HepG2 (cell line): ENCODE measurements at regions not wholly inside any gene's neighbourhood (a gene's known extent, or its start where the extent isn't known, plus 50 kb on each side); places are given as distances from the start of the nearest gene placed in this dataset.

Experiments
- CHD2 ChIP-seq: IDR thresholded peaks from 2 replicates; pipeline ENCODE4 v1.6.1; 2011; ENCODE audit warnings: low read depth, low read length, improper control_type of control experiment
- GTF3A ChIP-seq: sonication (generic); formaldehyde crosslinking; conservative IDR thresholded peaks from 2 replicates; pipeline ENCODE4 v1.4.0; 2020; ENCODE audit warnings: mild to moderate bottlenecking, missing genetic modification reagents
- MTA3 ChIP-seq: sonication (generic); formaldehyde crosslinking; IDR thresholded peaks from 2 replicates; pipeline ENCODE4 v1.4.0; 2020; ENCODE audit warnings: missing genetic modification reagents
- MXI1 ChIP-seq: IDR thresholded peaks from 3 replicates; pipeline ENCODE4 v1.6.1; 2012; ENCODE audit warnings: low read depth, low read length, inconsistent platforms, borderline replicate concordance
- NFE2 ChIP-seq: sonication (generic); formaldehyde crosslinking; IDR thresholded peaks from 2 replicates; pipeline ENCODE4 v1.4.0; 2020; ENCODE audit warnings: missing genetic modification reagents
- RFXANK ChIP-seq: IDR thresholded peaks from 2 replicates; pipeline ENCODE4 v1.6.1; 2016
- SIX4 ChIP-seq: sonication (generic); formaldehyde crosslinking; IDR thresholded peaks from 2 replicates; pipeline ENCODE4 v1.4.0; 2020; ENCODE audit warnings: missing genetic modification reagents
- SRY ChIP-seq: sonication (generic); formaldehyde crosslinking; IDR thresholded peaks from 2 replicates; pipeline ENCODE4 v1.8.0; 2022; ENCODE audit warnings: mild to moderate bottlenecking, missing genetic modification reagents
- ZBTB34 ChIP-seq: sonication (generic); formaldehyde crosslinking; IDR thresholded peaks from 2 replicates; pipeline ENCODE4 v1.8.0; 2022; ENCODE audit warnings: mild to moderate bottlenecking, missing genetic modification reagents
- ZNF318 ChIP-seq: sonication (generic); formaldehyde crosslinking; IDR thresholded peaks from 2 replicates; pipeline ENCODE4 v1.4.0; 2020; ENCODE audit warnings: mild to moderate bottlenecking, missing genetic modification reagents
- ZNF589 ChIP-seq: sonication (generic); formaldehyde crosslinking; conservative IDR thresholded peaks from 2 replicates; pipeline ENCODE4 v1.8.0; 2022; ENCODE audit warnings: mild to moderate bottlenecking, moderate library complexity, missing genetic modification reagents
- ZNF737 ChIP-seq: sonication (generic); formaldehyde crosslinking; IDR thresholded peaks from 2 replicates; pipeline ENCODE4 v1.5.0; 2020; ENCODE audit warnings: missing genetic modification reagents, mild to moderate bottlenecking, borderline replicate concordance
- TF ChIP-seq, protein P1 (sequence below): sonication (generic); formaldehyde crosslinking; IDR thresholded peaks from 2 replicates; pipeline ENCODE4 v1.4.0; 2020; ENCODE audit warnings: missing genetic modification reagents
- TF ChIP-seq, protein P2 (sequence below): sonication (generic); formaldehyde crosslinking; IDR thresholded peaks from 2 replicates; pipeline ENCODE4 v1.4.0; 2020; ENCODE audit warnings: missing genetic modification reagents

- TF ChIP-seq SRY (CRISPR knock-in tag), result no peak
- TF ChIP-seq MXI1, result no peak
- TF ChIP-seq SIX4 (CRISPR knock-in tag), result no peak
- TF ChIP-seq NFE2, result no peak
- TF ChIP-seq ZNF318, result no peak
- TF ChIP-seq ZBTB34, result no peak
- TF ChIP-seq MTA3 (CRISPR knock-in tag), result no peak
- TF ChIP-seq, protein P1, sequence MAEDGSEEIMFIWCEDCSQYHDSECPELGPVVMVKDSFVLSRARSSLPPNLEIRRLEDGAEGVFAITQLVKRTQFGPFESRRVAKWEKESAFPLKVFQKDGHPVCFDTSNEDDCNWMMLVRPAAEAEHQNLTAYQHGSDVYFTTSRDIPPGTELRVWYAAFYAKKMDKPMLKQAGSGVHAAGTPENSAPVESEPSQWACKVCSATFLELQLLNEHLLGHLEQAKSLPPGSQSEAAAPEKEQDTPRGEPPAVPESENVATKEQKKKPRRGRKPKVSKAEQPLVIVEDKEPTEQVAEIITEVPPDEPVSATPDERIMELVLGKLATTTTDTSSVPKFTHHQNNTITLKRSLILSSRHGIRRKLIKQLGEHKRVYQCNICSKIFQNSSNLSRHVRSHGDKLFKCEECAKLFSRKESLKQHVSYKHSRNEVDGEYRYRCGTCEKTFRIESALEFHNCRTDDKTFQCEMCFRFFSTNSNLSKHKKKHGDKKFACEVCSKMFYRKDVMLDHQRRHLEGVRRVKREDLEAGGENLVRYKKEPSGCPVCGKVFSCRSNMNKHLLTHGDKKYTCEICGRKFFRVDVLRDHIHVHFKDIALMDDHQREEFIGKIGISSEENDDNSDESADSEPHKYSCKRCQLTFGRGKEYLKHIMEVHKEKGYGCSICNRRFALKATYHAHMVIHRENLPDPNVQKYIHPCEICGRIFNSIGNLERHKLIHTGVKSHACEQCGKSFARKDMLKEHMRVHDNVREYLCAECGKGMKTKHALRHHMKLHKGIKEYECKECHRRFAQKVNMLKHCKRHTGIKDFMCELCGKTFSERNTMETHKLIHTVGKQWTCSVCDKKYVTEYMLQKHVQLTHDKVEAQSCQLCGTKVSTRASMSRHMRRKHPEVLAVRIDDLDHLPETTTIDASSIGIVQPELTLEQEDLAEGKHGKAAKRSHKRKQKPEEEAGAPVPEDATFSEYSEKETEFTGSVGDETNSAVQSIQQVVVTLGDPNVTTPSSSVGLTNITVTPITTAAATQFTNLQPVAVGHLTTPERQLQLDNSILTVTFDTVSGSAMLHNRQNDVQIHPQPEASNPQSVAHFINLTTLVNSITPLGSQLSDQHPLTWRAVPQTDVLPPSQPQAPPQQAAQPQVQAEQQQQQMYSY, result no peak
- no peak for TF ChIP-seq GTF3A (CRISPR knock-in tag)
- TF ChIP-seq, protein P2, sequence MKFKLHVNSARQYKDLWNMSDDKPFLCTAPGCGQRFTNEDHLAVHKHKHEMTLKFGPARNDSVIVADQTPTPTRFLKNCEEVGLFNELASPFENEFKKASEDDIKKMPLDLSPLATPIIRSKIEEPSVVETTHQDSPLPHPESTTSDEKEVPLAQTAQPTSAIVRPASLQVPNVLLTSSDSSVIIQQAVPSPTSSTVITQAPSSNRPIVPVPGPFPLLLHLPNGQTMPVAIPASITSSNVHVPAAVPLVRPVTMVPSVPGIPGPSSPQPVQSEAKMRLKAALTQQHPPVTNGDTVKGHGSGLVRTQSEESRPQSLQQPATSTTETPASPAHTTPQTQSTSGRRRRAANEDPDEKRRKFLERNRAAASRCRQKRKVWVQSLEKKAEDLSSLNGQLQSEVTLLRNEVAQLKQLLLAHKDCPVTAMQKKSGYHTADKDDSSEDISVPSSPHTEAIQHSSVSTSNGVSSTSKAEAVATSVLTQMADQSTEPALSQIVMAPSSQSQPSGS (CRISPR knock-in tag), result no peak
- no peak for TF ChIP-seq ZNF589 (CRISPR knock-in tag)
- no peak for TF ChIP-seq RFXANK (CRISPR knock-in tag)
- no peak for TF ChIP-seq CHD2
- no peak for TF ChIP-seq ZNF737 (CRISPR knock-in tag)
These were observed 192.4 kb upstream of the FSTL5 start (continued) for GRCh38 chr4:162356181-162356580.
